ENCODE measurements at regions not wholly inside any gene's neighbourhood (a gene's known extent, or its start where the extent isn't known, plus 50 kb on each side); places are given as distances from the start of the nearest gene placed in this dataset.

- Histone ChIP-seq H3K36me3 (no peaks in the 10 kb centered on the region), H3K4me3 (no peak overlapping the region), H3K27ac (no peak overlapping the region), H3K27me3 (no peaks in the 10 kb centered on the region), H3K9me3 (no peaks in the 10 kb centered on the region), H3K4me1 (no peaks in the 10 kb centered on the region)
- no peak for TF ChIP-seq CTCF (IDR thresholded peaks at IDR 0.05)
- DNase-seq = no peak
- intact Hi-C loops (cut with DNase I) = no loop called here
- no peak for ATAC-seq
Observed at GRCh38 chr2:126385983-126386382, 270.0 kb upstream of the GYPC start.

- TF ChIP-seq CTCF (IDR thresholded peaks at IDR 0.05) = no peak
- H3K27ac ChIP-seq = no peak overlapping the region
- intact Hi-C loops (cut with DNase I) = no loop called here
- ATAC-seq (no peak), DNase-seq (no peak)
- H3K27me3 ChIP-seq = no peaks in the 10 kb centered on the region
- H3K36me3 ChIP-seq = no peaks in the 10 kb centered on the region
- H3K4me1 ChIP-seq = no peaks in the 10 kb centered on the region
- H3K9me3 ChIP-seq = no peaks in the 10 kb centered on the region
- no peak overlapping the region for H3K4me3 ChIP-seq
Observed at GRCh38 chr2:126389446-126389845, 266.5 kb upstream of the GYPC start.

- Histone ChIP-seq H3K27me3 (no peaks in the 10 kb centered on the region), H3K36me3 (no peaks in the 10 kb centered on the region), H3K9me3 (no peaks in the 10 kb centered on the region), H3K4me3 (no peak overlapping the region), H3K27ac (no peak overlapping the region), H3K4me1 (no peaks in the 10 kb centered on the region)
- no peak for TF ChIP-seq CTCF (IDR thresholded peaks at IDR 0.05)
- ATAC-seq (no peak), DNase-seq (no peak)
- intact Hi-C loops (cut with DNase I) = no loop called here
Observed at GRCh38 chr2:126392889-126393288, 263.1 kb upstream of the GYPC start.

- Histone ChIP-seq H3K27ac (no peak overlapping the region), H3K4me1 (no peaks in the 10 kb centered on the region), H3K27me3 (no peaks in the 10 kb centered on the region), H3K4me3 (no peak overlapping the region), H3K36me3 (no peaks in the 10 kb centered on the region), H3K9me3 (no peaks in the 10 kb centered on the region)
- DNase-seq (no peak), ATAC-seq (no peak)
- no peak for TF ChIP-seq CTCF (IDR thresholded peaks at IDR 0.05)
- intact Hi-C loops (cut with DNase I) = no loop called here
Observed at GRCh38 chr2:126399001-126399400, 257.0 kb upstream of the GYPC start.

- Histone ChIP-seq H3K27ac (no peak overlapping the region), H3K4me1 (no peaks in the 10 kb centered on the region), H3K9me3 (no peaks in the 10 kb centered on the region), H3K36me3 (no peaks in the 10 kb centered on the region), H3K27me3 (no peaks in the 10 kb centered on the region), H3K4me3 (no peak overlapping the region)
- no peak for TF ChIP-seq CTCF (IDR thresholded peaks at IDR 0.05)
- ATAC-seq (no peak), DNase-seq (no peak)
- intact Hi-C loops (cut with DNase I) = no loop called here
Observed at GRCh38 chr2:126403039-126403628, 252.8 kb upstream of the GYPC start.

GRCh38 chr2:126406267-126406666, 249.7 kb upstream of the GYPC start:
- no peaks in the 10 kb centered on the region for H3K36me3 ChIP-seq
- no peaks in the 10 kb centered on the region for H3K4me1 ChIP-seq
- H3K4me3 ChIP-seq = no peak overlapping the region
- H3K27ac ChIP-seq = no peak overlapping the region
- no peaks in the 10 kb centered on the region for H3K27me3 ChIP-seq
- intact Hi-C loops (cut with DNase I) = no loop called here
- ATAC-seq (no peak), DNase-seq (no peak)
- TF ChIP-seq CTCF (IDR thresholded peaks at IDR 0.05) = no peak
- no peaks in the 10 kb centered on the region for H3K9me3 ChIP-seq

All from upper lobe of right lung (tissue), 1 donor.